Colonic mucosa (tissue), 4 donors: ENCODE measurements at regions not wholly inside any gene's neighbourhood (a gene's known extent, or its start where the extent isn't known, plus 50 kb on each side); places are given as distances from the start of the nearest gene placed in this dataset.

Source experiments
- DNase-seq: peaks from one replicate; pipeline ENCODE4 v3.0.0-alpha.2; 2020
- H3K27ac ChIP-seq: fragments of 200-600 bp; one replicate; pipeline ENCODE4 v1.8.0; 2021
- H3K27me3 ChIP-seq: fragments of 200-600 bp; one replicate; pipeline ENCODE4 v1.8.0; 2021
- H3K36me3 ChIP-seq: fragments of 200-600 bp; one replicate; pipeline ENCODE4 v1.8.0; 2021
- H3K4me1 ChIP-seq: fragments of 200-600 bp; one replicate; pipeline ENCODE4 v1.8.0; 2021; ENCODE audit warnings: mild to moderate bottlenecking
- H3K4me3 ChIP-seq: fragments of 200-600 bp; one replicate; pipeline ENCODE4 v1.8.0; 2021
- H3K9ac ChIP-seq, 2 donors: one replicate each; pipeline ENCODE4 v1.7.0; 2013; ENCODE audit warnings: control low read depth in 2 of 2, low read depth in 2 of 2, low read length in 2 of 2
- H3K9me3 ChIP-seq: fragments of 200-600 bp; one replicate; pipeline ENCODE4 v1.8.0; 2021
- CTCF ChIP-seq: fragments of 200-600 bp; IDR thresholded peaks from one replicate; pipeline ENCODE4 v1.8.0; 2022; ENCODE audit warnings: antibody characterized with exemption, mild to moderate bottlenecking
- intact Hi-C: fragments of 100-400 bp; cut with DNase I; formaldehyde crosslinking; loops from one replicate; pipeline ENCODE4 v1.14.1; 2022
- donor health status: healthy.
- donor health status: DM: no; HTN: no; CAD: no.
- donor health status: DM: no; HTN: no; CAD: no.

GRCh38 chr2:175552902-175553301 is 371.4 kb upstream of the ATP5MC3 start:
- intact Hi-C loops, result no loop called here
- no peak for TF ChIP-seq CTCF

GRCh38 chr2:175540421-175540820 is 358.9 kb upstream of the ATP5MC3 start:
- Histone ChIP-seq H3K9ac (no peak overlapping the region), H3K27ac (no peak overlapping the region), H3K27me3 (no peaks in the 10 kb centered on the region), H3K36me3 (no peaks in the 10 kb centered on the region), H3K9me3 (no peaks in the 10 kb centered on the region), H3K4me3 (no peak overlapping the region), H3K4me1 (no peaks in the 10 kb centered on the region)
- intact Hi-C loops, result no loop called here
- no peak for TF ChIP-seq CTCF
- no peak for DNase-seq

More at GRCh38 chr2:175552902-175553301, 371.4 kb upstream of the ATP5MC3 start:
- Histone ChIP-seq H3K9ac (no peak overlapping the region), H3K4me3 (no peak overlapping the region), H3K27ac (no peak overlapping the region), H3K4me1 (no peaks in the 10 kb centered on the region), H3K36me3 (no peaks in the 10 kb centered on the region), H3K27me3 (no peaks in the 10 kb centered on the region), H3K9me3 (no peaks in the 10 kb centered on the region)
- DNase-seq, result no peak

- no peak overlapping the region for H3K9ac ChIP-seq
- no peaks in the 10 kb centered on the region for H3K27me3 ChIP-seq
- no peaks in the 10 kb centered on the region for H3K4me1 ChIP-seq
- DNase-seq, result no peak
- H3K4me3 ChIP-seq, result no peak overlapping the region
- H3K27ac ChIP-seq, result no peak overlapping the region
- H3K36me3 ChIP-seq, result no peaks in the 10 kb centered on the region
- no peak for TF ChIP-seq CTCF
- intact Hi-C loops, result no loop called here
- no peaks in the 10 kb centered on the region for H3K9me3 ChIP-seq
These were observed 357.6 kb upstream of the ATP5MC3 start for GRCh38 chr2:175539122-175539521.

GRCh38 chr2:175536059-175536458 is 354.5 kb upstream of the ATP5MC3 start:
- TF ChIP-seq CTCF, result no peak
- intact Hi-C loops, result no loop called here

GRCh38 chr2:175535631-175536030 is 354.1 kb upstream of the ATP5MC3 start:
- Histone ChIP-seq H3K27me3 (no peaks in the 10 kb centered on the region), H3K9me3 (no peaks in the 10 kb centered on the region), H3K27ac (no peak overlapping the region), H3K36me3 (no peaks in the 10 kb centered on the region), H3K4me3 (no peak overlapping the region), H3K4me1 (no peaks in the 10 kb centered on the region), H3K9ac (no peak overlapping the region)
- no peak for DNase-seq
- intact Hi-C loops, result no loop called here
- TF ChIP-seq CTCF, result no peak

More at GRCh38 chr2:175536059-175536458, 354.5 kb upstream of the ATP5MC3 start:
- no peak overlapping the region for H3K27ac ChIP-seq
- no peak overlapping the region for H3K4me3 ChIP-seq
- DNase-seq, result no peak
- H3K36me3 ChIP-seq, result no peaks in the 10 kb centered on the region
- no peak overlapping the region for H3K9ac ChIP-seq
- no peaks in the 10 kb centered on the region for H3K4me1 ChIP-seq
- no peaks in the 10 kb centered on the region for H3K27me3 ChIP-seq
- H3K9me3 ChIP-seq, result no peaks in the 10 kb centered on the region

- intact Hi-C loops, result no loop called here
- Histone ChIP-seq H3K4me3 (no peak overlapping the region), H3K36me3 (no peaks in the 10 kb centered on the region), H3K9me3 (no peaks in the 10 kb centered on the region), H3K27ac (no peak overlapping the region), H3K4me1 (no peaks in the 10 kb centered on the region), H3K27me3 (no peaks in the 10 kb centered on the region), H3K9ac (no peak overlapping the region)
- no peak for TF ChIP-seq CTCF
- no peak for DNase-seq
These were observed 344.5 kb upstream of the ATP5MC3 start for GRCh38 chr2:175525975-175526374.
